GM12878 (cell line): ENCODE measurements at regions not wholly inside any gene's neighbourhood (a gene's known extent, or its start where the extent isn't known, plus 50 kb on each side); places are given as distances from the start of the nearest gene placed in this dataset.

Source experiments
- ATAC-seq: fragments of 200-7000 bp; cut with Tn5 transposase; 3 replicates; pipeline ENCODE4 v1.9.1; 2020; ENCODE audit warnings: mild to moderate bottlenecking, moderate library complexity
- BruUV-seq: library from RNA; stranded (reverse); fragments of 400-500 nt; replicated peaks from 2 replicates; lab custom pipeline; 2021; lab: Mats Ljungman, UMichigan
- CTCF ChIA-PET: fragments of 300-600 bp; sonication (Branson Sonifier 250); formaldehyde crosslinking; extraction: SDS; loops from one replicate; lab custom pipeline; 2021; ENCODE audit warnings: inconsistent platforms; lab: Yijun Ruan, JAX
- POLR2A ChIA-PET: fragments of 350-600 bp; formaldehyde crosslinking; extraction: SDS; loops from one replicate; lab custom pipeline; 2021; ENCODE audit warnings: inconsistent platforms; lab: Charles Lee
- RAD21 ChIA-PET: fragments of 300-600 bp; sonication (Branson Sonifier 250); formaldehyde crosslinking; loops from one replicate; lab custom pipeline; 2023; ENCODE audit warnings: antibody characterized with exemption; ENCODE audit not compliant: unreplicated experiment; lab: Charles Lee
- SMC1A ChIA-PET: fragments of 300-600 bp; sonication (Branson Sonifier 250); formaldehyde crosslinking; loops from one replicate; lab custom pipeline; 2023; ENCODE audit not compliant: unreplicated experiment, uncharacterized antibody; lab: Charles Lee
- DNase-seq: peaks from one replicate; pipeline ENCODE4 v3.0.0-alpha.2; 2011; ENCODE audit warnings: low read depth, low spot score
- FAIRE-seq: peaks from 3 replicates; lab custom pipeline; 2011; peaks lifted over from hg19 to GRCh38; lab: Jason Lieb, UNC
- H2AFZ ChIP-seq: 2 replicates; pipeline ENCODE4 v1.6.0; 2011; ENCODE audit warnings: low read depth, low read length, control low read depth; ENCODE audit not compliant: control insufficient read depth
- H3K27ac ChIP-seq: 2 replicates; pipeline ENCODE4 v1.5.1; 2011; ENCODE audit warnings: control low read depth; ENCODE audit not compliant: control insufficient read depth, insufficient read depth
- H3K27me3 ChIP-seq, 2 experiments: replicated peaks in 1 of 2; 2 replicates each; pipeline versions ENCODE4 v1.6.0 to v1.6.1; 2011; ENCODE audit warnings: low read length in 1 of 2; ENCODE audit not compliant: control insufficient read depth in 2 of 2, insufficient read depth in 2 of 2
- H3K36me3 ChIP-seq, 2 experiments: 2 replicates each; pipeline ENCODE4 v1.5.1; 2011; ENCODE audit warnings: low read length in 1 of 2; ENCODE audit not compliant: control insufficient read depth in 2 of 2, insufficient read depth in 2 of 2
- H3K4me1 ChIP-seq: 2 replicates; pipeline ENCODE4 v1.6.1; 2011; ENCODE audit warnings: mild to moderate bottlenecking, low read length, moderate library complexity, mixed read lengths; ENCODE audit not compliant: control insufficient read depth, insufficient read depth
- H3K4me2 ChIP-seq: 2 replicates; pipeline ENCODE4 v1.6.0; 2011; ENCODE audit warnings: control low read depth; ENCODE audit not compliant: control insufficient read depth, insufficient read depth
- H3K4me3 ChIP-seq: fragments of 200-600 bp; sonication (generic); 2 replicates; pipeline ENCODE4 v1.5.1; 2016
- H3K79me2 ChIP-seq: 2 replicates; pipeline ENCODE4 v1.6.0; 2011; ENCODE audit warnings: low read length; ENCODE audit not compliant: control insufficient read depth, insufficient read depth
- H3K9ac ChIP-seq: 2 replicates; pipeline ENCODE4 v1.8.0; 2011; ENCODE audit warnings: low read length, control low read depth, mixed read lengths; ENCODE audit not compliant: control insufficient read depth, insufficient read depth
- H3K9me3 ChIP-seq: replicated peaks from 3 replicates; pipeline ENCODE4 v1.5.1; 2011; ENCODE audit warnings: mild to moderate bottlenecking, low read length; ENCODE audit not compliant: control insufficient read depth, insufficient read depth
- H4K20me1 ChIP-seq: 2 replicates; pipeline ENCODE4 v1.6.0; 2011; ENCODE audit not compliant: control insufficient read depth, insufficient read depth
- ASH2L ChIP-seq: fragments of 300-600, 200-600 bp; sonication (generic); IDR thresholded peaks from 2 replicates; pipeline ENCODE4 v1.6.1; 2017; ENCODE audit warnings: low read depth, mild to moderate bottlenecking, borderline replicate concordance
- BRCA1 ChIP-seq: IDR thresholded peaks from 2 replicates; pipeline ENCODE4 v1.6.1; 2011; ENCODE audit warnings: low read depth, low read length, improper control_type of control experiment
- CTCF ChIP-seq, 3 experiments: IDR thresholded peaks in 2 of 3; conservative IDR thresholded peaks in 1 of 3; 2 replicates each; pipeline ENCODE4 v1.5.1; 2011; ENCODE audit warnings: low read depth in 3 of 3, low read length in 3 of 3, mild to moderate bottlenecking in 3 of 3, control low read depth in 2 of 3, moderate library complexity in 2 of 3, inconsistent platforms in 1 of 3, mixed read lengths in 1 of 3; ENCODE audit not compliant: control insufficient read depth in 2 of 3, insufficient read depth in 1 of 3; ENCODE audit errors: extremely low read depth in 1 of 3
- E4F1 ChIP-seq: fragments of 450-650 bp; IDR thresholded peaks from 2 replicates; pipeline ENCODE4 v1.6.1; 2018; ENCODE audit warnings: borderline replicate concordance, mild to moderate bottlenecking; ENCODE audit not compliant: partially characterized antibody
- ETV6 ChIP-seq, 2 experiments: fragments of 450-650 bp in 1 of 2; IDR thresholded peaks in 1 of 2; conservative IDR thresholded peaks in 1 of 2; 2 replicates each; pipeline ENCODE4 v1.6.1; 2014; ENCODE audit warnings: antibody characterized with exemption in 1 of 2, borderline replicate concordance in 1 of 2, low read depth in 1 of 2, mild to moderate bottlenecking in 1 of 2, moderate library complexity in 1 of 2
- MAX ChIP-seq: IDR thresholded peaks from 2 replicates; pipeline ENCODE4 v1.6.1; 2012; ENCODE audit warnings: low read depth, low read length, improper control_type of control experiment
- REST ChIP-seq: IDR thresholded peaks from 2 replicates; pipeline ENCODE4 v1.6.1; 2012; ENCODE audit warnings: mild to moderate bottlenecking, low read depth, low read length
- SMARCA5 ChIP-seq: fragments of 450-650 bp; IDR thresholded peaks from 2 replicates; pipeline ENCODE4 v1.6.1; 2017; ENCODE audit warnings: mild to moderate bottlenecking
- SUZ12 ChIP-seq: fragments of 200-600 bp; sonication (generic); IDR thresholded peaks from one replicate; pipeline ENCODE4 v1.6.1; 2018; ENCODE audit warnings: antibody characterized with exemption, mild to moderate bottlenecking; ENCODE audit not compliant: unreplicated experiment
- TCF3 ChIP-seq: IDR thresholded peaks from 2 replicates; pipeline ENCODE4 v1.6.1; 2012; ENCODE audit warnings: low read depth, mild to moderate bottlenecking, low read length, borderline replicate concordance; ENCODE audit not compliant: insufficient read depth
- USF1 ChIP-seq: IDR thresholded peaks from 2 replicates; pipeline ENCODE4 v1.6.1; 2011; ENCODE audit warnings: borderline replicate concordance, low read depth, mild to moderate bottlenecking, moderate library complexity, mixed read lengths, low read length; ENCODE audit not compliant: insufficient read depth; ENCODE audit errors: extremely low read length
- ZNF217 ChIP-seq: fragments of 450-650 bp; IDR thresholded peaks from 2 replicates; pipeline ENCODE4 v1.6.1; 2017; ENCODE audit warnings: antibody characterized with exemption, mild to moderate bottlenecking
- ZNF24 ChIP-seq: fragments of 450-650 bp; IDR thresholded peaks from 2 replicates; pipeline ENCODE4 v1.6.1; 2017; ENCODE audit warnings: antibody characterized with exemption, mild to moderate bottlenecking
- whole genome bisulfite sequencing: methylation state at CpG from one replicate; pipeline ENCODE4 v1.1.6; 2016; ENCODE audit warnings: low lambda C conversion rate; ENCODE audit not compliant: insufficient replicate concordance, insufficient coverage; ENCODE audit errors: missing lambda C conversion rate; 5-methylcytosine and 5-hydroxymethylcytosine counted together
- in situ Hi-C: fragments of 300-500 bp; cut with MboI; formaldehyde crosslinking; loops from 9 replicates; pipeline ENCODE4 v1.14.3; 2018; ENCODE audit warnings: mixed read lengths
- intact Hi-C: fragments of 100-400 bp; cut with micrococcal nuclease; formaldehyde crosslinking; loops from one replicate; pipeline ENCODE4 v1.14.2; 2022; ENCODE audit not compliant: unreplicated experiment

GRCh38 chr1:230493264-230493663, 67.1 kb upstream of the PGBD5 start (continued):
- TF ChIP-seq ETV6 (conservative IDR thresholded peaks at IDR 0.05 in 1 of 2, IDR thresholded peaks at IDR 0.05 in 1 of 2; ENCODE audit: borderline replicate concordance in 1 of 2, low read depth in 1 of 2) (no peak), SMARCA5 (no peak), REST (no peak)
- TF ChIP-seq, all 136 proteins: peak for 0

- no peaks in the 10 kb centered on the region; a peak in 1 of 4 replicates for H3K27me3 ChIP-seq
- ChIA-PET CTCF (no interaction called here), SMC1A (no interaction called here), RAD21 (no interaction called here), POLR2A (no interaction called here)
- H3K4me1 ChIP-seq: no peaks in the 10 kb centered on the region
- in situ Hi-C loops: no loop called here
- intact Hi-C loops: no loop called here
- H3K4me3 ChIP-seq: no peak overlapping the region
- H3K9ac ChIP-seq: no peak overlapping the region
- H2AFZ ChIP-seq: no peak overlapping the region
- no peak for FAIRE-seq
- BruUV-seq: no TSS peak
- 38% methylated on average over 2 of the region's 2 CpGs for WGBS
- no peaks in the 10 kb centered on the region for H3K79me2 ChIP-seq
- ATAC-seq: no peak
- H4K20me1 ChIP-seq: no peaks in the 10 kb centered on the region
- DNase-seq: no peak
- no peak overlapping the region for H3K27ac ChIP-seq
- no peak overlapping the region for H3K4me2 ChIP-seq
- H3K9me3 ChIP-seq: no peaks in the 10 kb centered on the region
- no peaks in the 10 kb centered on the region for H3K36me3 ChIP-seq
- TF ChIP-seq MAX (no peak), CTCF (IDR thresholded peaks at IDR 0.05 in 2 of 3, conservative IDR thresholded peaks at IDR 0.05 in 1 of 3; ENCODE audit: control insufficient read depth in 2 of 3, extremely low read depth in 1 of 3, insufficient read depth in 1 of 3, low read depth in 3 of 3, low read length in 3 of 3) (no peak), ZNF217 (no peak), ASH2L (no peak), ZNF24 (no peak), TCF3 (no peak), USF1 (no peak), BRCA1 (no peak), E4F1 (no peak), SUZ12 (no peak)
Measured at GRCh38 chr1:230490436-230490835, 64.3 kb upstream of the PGBD5 start.
